Loucy (cell line): ENCODE measurements at regions not wholly inside any gene's neighbourhood (a gene's known extent, or its start where the extent isn't known, plus 50 kb on each side); places are given as distances from the start of the nearest gene placed in this dataset.

Experiments used
- CTCF ChIP-seq: fragments of 200-600 bp; sonication (generic); conservative IDR thresholded peaks from 2 replicates; pipeline ENCODE4 v1.5.1; 2014; ENCODE audit warnings: mild to moderate bottlenecking, antibody characterized with exemption, low read length
- EZH2phosphoT487 ChIP-seq: fragments of 200-600 bp; IDR thresholded peaks from 2 replicates; pipeline ENCODE4 v1.6.1; 2018; ENCODE audit warnings: antibody characterized with exemption, mild to moderate bottlenecking, moderate library complexity, borderline replicate concordance

GRCh38 chr9:14462950-14463349, 149.0 kb upstream of the NFIB start:
- TF ChIP-seq CTCF (no peak), EZH2phosphoT487 (no peak)
